ENCODE measurements at regions not wholly inside any gene's neighbourhood (a gene's known extent, or its start where the extent isn't known, plus 50 kb on each side); places are given as distances from the start of the nearest gene placed in this dataset.

DNA sequence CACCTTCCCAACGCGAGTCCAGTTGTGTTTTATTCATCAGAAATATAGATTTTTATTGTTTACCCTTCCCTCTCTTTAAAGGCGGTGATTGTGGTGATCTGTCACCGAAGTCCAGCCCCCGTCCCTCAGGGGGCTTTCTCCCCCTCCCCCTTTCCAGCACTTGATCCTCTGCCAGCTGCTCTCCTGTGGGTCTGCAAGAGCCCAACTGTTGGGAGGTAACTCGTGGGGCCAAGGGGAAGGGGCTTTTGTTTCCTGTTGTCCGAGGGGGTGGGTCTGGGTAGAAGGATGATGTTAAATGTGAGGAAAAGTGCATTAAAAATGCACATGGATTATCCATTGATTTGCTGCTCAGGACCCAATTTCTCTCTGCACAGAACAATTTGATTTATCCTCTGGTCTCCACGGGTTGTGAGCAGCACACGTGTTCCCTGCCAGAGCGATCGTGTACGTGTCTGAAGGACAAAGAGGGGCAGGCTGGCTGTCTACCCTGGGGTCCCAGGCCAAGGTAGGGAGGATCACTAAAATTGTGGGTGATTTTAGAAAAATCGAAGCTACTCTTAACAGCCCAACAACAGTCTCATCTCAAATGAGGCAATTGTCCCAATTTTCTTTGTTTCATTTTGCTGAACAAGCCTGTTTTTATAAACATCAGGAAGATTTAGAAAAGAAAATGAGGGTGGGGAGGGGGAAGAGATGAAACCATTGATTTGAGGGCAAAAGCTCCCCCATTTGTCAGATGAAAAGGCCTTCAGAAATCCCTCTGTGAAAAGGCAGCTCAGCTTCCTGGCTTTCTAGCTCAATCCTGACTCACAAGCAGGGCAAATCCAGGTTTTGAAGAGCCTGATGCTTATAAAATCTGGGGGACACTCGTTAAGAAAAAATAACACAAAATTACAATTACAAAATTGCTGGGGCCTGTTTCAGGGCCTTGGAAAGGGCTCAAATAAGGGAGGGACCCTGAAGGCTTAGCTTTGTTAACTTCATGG, 176.2 kb downstream of the RHOU start:
- TF ChIP-seq POLR2A (IDR thresholded peaks at IDR 0.05; ENCODE audit: low read depth, low read length) (no peak), POU2F2 (IDR thresholded peaks at IDR 0.05; ENCODE audit: low read depth, low read length) (no peak), TAF1 (IDR thresholded peaks at IDR 0.05; ENCODE audit: low read depth, low read length) (no peak)

All from GM12891 (cell line).